Left renal cortex interstitium (tissue), 4 donors: ENCODE measurements at regions not wholly inside any gene's neighbourhood (a gene's known extent, or its start where the extent isn't known, plus 50 kb on each side); places are given as distances from the start of the nearest gene placed in this dataset.
"Not testable (repeated sequence)": the region's sequence is repeated elsewhere in the genome, so short reads cannot be mapped to it uniquely, and the experiment has no call there.

Experiments
- DNase-seq, 4 donors: peaks; one replicate each; pipeline ENCODE4 v3.0.0-alpha.2; 2013; ENCODE audit warnings: low read depth in 4 of 4, low spot score in 2 of 4, missing footprints in 1 of 4

- DNase-seq: no peak
These were observed 76.2 kb upstream of the MRPS22 start for GRCh38 chr3:139267300-139268246.

DNA sequence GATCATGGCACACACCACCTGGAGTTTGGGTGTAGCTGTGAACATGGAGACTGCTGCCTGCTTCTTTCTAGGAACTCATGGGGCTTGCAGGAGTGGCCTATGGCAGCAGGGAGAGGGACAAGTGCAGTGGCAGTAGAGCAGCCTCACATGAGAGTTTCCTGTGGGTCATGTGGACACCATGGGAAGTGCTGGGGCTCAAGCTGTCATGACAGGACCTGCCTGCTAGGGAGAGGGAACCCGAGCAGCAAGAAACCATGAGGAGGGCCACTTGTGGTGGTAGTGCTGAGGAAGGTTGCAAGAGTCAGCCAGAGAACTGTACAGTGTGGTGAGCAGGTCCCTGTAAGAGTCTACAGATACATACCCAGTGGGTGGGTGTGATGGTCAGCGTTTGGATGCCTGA is 73.8 kb upstream of the MRPS22 start:
- DNase-seq: no peak

DNA sequence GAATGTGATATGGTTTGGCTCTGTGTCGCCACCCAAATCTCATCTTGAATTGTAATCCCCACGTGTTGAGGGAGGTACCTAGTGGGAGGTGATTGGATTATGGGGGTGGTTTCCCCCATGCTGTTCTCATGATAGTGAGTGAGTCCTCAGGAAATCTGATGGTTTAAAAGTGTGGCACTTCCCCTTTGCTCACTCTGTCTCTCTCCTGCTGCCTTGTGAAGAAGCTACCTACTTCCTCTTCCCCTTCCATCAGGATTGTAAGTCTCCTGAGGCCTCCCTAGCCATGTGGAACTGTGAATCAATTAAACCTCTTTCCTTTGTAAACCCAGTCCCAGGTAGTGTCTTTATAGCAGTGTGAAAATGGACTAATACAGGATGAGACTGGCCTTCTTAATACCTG is 73.2 kb upstream of the MRPS22 start:
- not testable (repeated sequence) for DNase-seq

DNA sequence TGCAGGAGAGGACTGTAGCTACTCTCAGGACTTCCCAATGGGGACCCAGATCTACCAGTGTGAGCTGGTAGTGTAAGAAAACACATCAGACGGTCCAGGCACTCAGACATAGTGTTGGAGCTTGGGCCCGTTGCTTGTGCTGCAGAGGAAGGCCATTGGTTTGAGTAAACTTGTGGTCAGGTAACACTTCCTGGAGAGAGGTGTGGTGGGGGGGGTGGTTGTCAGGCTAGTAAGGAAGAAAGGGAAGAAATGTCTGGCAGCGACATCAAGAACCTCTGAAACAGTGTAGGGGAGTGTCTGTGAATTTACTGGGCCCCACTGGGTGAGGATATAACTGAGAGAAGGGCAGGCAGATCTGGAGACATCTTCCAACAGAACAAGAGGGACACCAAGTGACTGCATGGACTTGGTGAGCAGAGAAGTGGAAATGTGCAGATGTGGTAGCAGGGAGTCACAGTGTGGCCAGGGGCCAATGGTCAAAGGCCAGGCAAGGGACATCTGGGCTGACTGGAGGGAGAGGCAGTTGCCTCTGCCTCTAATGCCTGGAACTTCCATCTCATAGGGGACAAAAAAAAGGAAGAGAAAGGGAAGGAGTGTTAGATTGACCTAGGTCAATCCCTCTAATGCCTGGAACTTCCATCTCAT is 63.7 kb upstream of the MRPS22 start:
- no peak for DNase-seq

DNA sequence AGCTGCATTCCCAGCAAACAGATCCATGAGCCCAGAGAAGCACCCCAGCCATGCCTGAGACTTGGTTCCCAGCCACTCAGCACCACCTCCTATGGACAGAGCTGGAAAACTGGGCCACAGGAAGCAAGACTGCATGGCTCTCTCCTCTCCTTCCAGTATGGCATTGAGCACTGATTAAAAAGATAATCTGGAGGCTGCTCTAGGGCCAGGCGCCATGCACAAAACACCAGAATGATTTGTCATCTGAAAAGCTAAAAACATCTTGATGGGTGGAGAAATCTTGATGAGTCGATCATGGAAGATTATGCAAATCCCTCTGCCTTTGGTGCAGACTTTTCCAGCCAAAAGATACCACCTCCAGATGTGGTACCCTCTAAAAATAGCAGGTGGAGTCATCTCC is 62.7 kb upstream of the MRPS22 start:
- no peak for DNase-seq

DNA sequence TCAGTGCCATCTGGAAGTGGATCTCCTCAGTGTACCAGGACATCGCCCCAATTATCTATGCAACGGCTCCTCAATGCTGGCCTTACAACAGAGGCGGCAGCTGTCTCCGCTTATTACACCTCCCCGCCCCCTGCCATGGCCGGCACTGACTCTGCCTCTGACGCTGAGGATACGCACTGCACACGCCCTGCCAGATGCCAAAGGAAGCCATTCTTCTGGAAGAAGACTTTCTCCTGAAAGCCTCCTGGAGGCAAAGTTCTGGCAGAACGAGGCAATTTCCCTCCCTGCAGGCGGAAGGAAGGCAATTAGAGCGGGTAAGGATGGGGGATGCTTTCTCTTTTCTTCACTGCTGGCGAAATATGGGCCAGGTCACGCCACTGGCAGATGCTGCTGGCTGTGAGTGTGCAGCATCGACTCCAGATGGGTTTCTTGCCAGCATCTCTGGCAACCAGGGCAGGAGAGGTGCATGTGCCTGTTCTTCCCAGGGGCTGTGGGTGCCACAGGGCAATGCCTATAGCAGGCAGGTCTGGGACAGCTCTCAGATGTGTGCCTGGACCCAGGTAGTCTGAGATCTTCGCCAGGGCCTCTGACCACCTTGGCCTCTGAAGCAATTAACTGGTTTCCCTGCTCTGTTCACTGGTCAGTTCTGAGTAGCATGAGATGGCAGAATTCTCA is 62.2 kb upstream of the MRPS22 start:
- no peak for DNase-seq

- no peak for DNase-seq
These were observed 60.5 kb upstream of the MRPS22 start for GRCh38 chr3:139283301-139283700.

- no peak for DNase-seq
These were observed 59.6 kb upstream of the MRPS22 start for GRCh38 chr3:139284221-139284620.

DNA sequence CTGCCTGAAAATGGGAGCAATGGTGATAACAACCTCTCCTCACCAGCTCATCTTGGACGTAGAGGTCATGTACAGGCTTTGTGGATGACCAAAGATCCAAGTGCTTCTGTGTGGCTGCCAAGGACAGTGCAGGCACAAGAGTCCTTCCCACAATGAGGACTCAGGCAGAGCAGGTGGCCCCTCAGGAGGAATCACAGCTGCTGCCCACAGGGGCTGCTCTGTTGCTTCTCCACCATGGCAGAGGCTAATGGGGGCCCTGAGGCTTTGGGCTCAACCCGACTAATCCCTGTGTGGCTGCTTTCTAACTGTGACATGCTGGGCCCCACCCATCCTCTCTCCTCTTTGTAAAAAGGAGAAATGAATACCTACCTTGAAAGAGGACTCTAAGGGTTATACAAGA is 58.1 kb upstream of the MRPS22 start:
- no peak for DNase-seq

GRCh38 chr3:139286241-139286640 is 57.6 kb upstream of the MRPS22 start:
- no peak for DNase-seq

- no peak for DNase-seq
These were observed 57.0 kb upstream of the MRPS22 start for GRCh38 chr3:139286825-139287224.

DNA sequence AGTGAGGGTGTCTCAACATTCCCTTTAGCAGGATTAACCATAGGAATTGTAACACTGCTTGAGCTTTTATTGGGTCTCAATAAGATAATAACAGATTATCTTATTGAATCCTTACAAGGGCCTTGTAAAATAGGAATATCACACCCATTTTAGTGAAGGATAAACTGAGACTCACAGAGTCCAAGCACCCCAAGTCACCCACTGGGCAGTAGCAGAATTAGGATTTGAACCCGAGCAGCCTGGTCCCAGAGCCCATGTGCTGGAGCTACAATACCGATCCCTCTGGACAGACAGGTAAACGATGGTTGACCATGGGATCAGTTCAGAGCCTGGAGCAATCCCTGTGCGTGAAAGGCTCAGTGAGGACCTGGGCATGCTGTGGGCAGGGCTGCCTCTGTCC is 56.3 kb upstream of the MRPS22 start:
- no peak for DNase-seq

DNA sequence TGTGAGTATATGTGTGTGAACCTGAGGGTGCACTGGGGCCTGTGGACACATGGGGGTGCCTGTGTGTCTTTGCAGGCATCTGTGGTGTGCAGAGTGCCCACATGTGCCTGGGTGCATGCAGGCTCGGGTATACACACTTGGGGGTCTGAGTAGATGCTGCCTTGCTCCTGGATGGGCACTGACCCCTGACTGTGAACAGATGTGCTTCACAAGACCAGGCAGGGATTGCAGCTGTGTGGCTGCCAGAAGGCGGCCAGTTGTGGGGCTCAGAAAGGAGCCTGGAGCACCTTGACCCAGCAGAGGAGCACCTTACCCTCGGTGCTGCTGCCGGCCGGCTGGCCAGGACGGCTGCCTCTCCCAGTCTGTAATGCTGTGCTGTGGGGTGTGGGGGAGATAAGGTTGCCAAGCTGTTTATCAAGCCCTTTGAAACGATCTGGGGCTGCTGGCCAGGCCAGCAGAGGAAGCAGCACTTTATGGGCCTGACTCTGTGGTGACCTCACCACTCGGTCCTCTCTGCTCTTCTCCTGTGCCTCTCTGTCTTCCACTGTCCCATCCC is 55.5 kb upstream of the MRPS22 start:
- DNase-seq: no peak

DNA sequence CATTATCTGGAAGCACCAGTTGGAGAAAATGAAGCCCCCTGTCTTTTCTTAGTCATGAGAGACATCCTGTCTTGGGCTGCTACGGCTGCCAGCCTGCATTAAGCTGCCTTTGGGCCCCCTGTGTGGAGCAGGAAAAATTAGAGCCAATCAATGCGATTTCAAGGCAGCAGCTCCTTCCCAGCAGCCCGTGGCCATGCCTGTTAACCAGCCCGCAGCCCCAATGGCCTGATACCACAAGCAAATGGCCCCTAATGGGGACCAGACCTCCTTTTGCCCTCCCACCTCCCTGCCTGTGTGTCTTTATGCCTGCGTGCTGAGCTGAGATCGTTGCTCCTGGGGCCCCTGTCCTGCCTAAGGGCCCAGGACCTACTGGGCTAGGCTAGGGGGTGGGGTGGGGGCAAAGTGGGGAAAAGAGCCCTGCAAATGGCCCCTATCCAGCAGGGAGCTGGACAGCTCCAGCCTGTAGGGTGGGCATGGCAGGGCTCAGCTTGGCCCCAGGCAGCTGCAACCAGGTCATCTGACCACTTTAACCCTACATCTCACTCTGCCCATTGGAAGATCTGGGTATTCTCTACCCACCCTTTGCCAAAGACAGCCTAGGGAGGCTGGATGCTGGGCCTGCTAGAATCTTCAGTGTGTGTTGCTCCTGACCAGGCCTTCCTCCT is 53.8 kb upstream of the MRPS22 start:
- DNase-seq: no peak

GRCh38 chr3:139291276-139292051 is 52.4 kb upstream of the MRPS22 start:
- no peak for DNase-seq

DNA sequence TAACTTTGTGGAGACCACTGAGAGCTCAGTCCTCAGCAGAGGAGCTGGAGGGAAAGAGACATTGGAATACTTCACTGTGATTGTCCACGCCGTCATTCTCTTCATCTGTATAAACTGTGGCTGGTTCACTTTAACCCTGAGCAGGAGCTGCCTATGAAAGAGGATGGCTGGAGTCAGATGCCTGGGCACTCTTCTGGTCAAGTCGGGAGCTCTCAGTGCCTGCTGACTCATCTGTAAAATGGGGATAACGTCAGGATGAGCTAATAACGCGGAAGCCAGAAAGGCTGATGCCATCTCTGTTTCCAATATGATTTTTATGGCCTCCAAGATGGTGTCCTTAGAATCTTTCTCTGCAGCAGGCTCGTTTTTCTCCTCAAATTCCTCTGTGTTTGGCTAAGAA is 51.6 kb upstream of the MRPS22 start:
- DNase-seq: no peak

DNA sequence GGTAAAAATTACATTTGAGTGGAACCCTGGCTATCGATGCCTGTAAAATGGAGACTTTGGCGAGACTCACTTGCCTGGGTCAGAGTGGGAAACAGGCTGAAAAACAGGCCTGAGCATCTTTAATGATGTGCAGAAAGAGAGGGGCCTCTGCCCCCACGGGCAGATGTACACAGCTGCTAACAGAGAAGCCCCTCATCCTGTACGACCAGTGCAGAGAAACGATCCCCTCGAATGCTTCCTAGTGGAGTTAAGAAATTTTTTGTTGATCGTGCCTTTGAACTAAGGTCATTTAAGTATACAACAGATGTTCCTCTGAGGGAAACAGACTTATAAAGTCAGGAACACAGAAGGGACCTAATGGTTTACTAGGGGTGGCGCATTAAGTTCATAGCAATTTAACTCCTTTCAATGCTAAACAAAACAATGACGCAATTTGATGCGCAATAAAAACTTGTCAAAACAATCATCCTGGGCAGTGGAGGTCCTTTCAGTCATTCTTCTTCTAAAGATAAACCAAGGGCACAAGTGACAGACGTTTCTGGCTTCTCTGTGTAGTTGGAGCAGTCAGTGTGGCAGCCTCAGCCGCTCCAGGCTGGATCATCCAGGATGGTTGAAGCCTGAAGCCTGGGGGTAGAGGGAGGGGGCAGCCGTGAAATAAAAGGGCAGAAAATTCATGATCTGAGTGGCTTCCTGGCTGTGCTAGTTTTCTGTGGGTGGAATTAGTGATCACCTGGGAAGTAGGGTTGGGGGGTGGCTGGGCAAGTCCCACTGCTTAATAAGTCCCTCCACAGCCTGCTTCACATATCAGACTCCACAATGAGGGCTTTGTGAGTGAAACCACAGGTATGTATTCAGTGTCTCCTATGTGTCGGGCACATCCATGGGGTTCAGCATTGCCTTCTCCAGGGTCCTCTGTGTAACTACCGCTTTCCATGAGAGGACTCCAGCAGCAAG is 50.8 kb upstream of the MRPS22 start:
- peak in 1 of 4 donors; percentile 6 for DNase-seq

DNA sequence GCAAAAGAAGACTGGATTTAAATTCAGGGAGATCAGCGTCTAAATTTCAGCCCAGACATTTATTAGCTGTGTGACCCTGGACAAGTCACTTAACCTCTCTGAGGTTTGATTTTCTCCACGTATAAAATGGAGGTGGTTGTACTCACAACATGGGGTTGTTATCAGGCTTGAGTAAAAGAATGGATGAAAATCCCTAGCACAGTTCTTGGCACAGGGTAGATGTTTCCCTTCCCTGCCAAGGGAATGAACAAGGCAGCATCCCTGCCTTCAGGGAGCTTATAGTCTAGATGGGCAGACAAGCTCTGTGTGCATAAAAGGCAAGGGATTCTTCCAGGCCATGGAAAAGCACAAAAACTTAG is 50.2 kb upstream of the MRPS22 start:
- DNase-seq: no peak
